GM18519 (cell line): ENCODE measurements at regions not wholly inside any gene's neighbourhood (a gene's known extent, or its start where the extent isn't known, plus 50 kb on each side); places are given as distances from the start of the nearest gene placed in this dataset.
"Not testable (repeated sequence)": the region's sequence is repeated elsewhere in the genome, so short reads cannot be mapped to it uniquely, and the experiment has no call there.

Source experiments
- ATAC-seq: cut with Tn5 transposase; IDR thresholded peaks from one replicate; pipeline ENCODE4 v1.9.1; 2021; ENCODE audit warnings: mild to moderate bottlenecking, moderate library complexity; ENCODE audit not compliant: unreplicated experiment, low FRiP score

DNA sequence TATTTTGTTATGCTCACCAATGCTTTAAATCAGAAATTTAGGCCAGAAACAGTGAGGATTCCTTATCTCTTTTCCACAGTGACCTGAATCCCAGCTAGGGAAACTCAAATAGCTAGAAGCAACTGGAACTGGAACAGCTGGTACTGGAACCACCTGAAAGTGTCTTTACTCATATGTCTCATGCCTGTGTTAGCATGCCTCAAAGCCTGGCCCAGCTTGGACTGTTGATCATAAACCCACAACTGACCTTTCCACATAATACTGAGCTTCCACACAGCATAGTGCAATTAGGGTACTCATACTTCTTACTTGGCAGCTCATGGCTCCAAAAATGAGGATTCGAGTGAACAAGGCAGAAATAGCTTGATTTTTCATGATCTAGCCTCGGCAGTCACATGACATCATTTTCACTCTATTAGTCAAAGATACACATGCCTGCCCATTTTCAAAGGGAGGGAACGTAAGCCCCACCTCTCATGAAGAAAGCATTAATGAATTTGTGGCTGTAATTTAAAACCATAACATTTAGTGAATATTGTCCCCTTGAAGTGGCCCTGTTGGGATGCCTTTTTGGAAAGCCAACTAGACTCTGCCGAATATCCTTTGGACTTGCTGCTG, 80.8 kb upstream of the ACSL1 start:
- ATAC-seq = no peak

DNA sequence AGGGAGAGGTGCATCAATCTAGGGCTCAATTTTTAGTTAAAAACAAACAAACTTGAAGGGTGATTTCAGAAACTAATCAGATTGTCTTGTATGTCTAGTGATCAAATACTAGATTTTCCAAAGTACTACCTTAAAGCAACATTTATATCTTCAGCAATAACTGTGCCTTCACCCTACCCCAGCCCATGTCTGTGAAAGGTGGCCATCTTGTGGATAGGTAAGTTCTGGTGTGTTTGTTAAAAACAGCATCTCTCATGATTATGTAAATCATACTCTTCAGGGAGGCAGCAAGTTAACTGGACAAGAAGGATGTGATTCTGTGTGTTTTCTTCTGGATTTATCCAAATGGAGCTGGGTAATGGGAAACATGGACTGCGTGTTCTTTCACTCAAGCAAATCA, 81.4 kb upstream of the ACSL1 start:
- ATAC-seq = no peak

DNA sequence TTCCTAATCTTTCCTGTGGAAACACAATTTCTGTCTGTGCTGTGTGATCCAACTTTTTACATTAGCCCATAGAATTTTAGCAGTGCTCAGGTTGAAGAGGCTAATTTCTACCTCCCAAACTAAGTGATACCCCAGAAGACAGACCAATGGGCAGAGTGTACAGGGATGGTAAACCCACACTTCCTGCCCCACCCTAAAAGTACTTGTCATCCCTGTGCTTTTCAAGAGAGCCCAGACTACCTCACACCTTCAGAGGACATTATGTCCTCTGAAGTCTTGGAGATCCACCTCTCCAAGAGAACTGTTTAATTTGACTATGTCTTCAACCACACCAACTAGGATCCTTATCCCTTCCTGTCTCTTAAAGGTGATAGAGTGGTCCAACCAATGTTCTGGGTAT, 82.0 kb upstream of the ACSL1 start:
- no peak for ATAC-seq

DNA sequence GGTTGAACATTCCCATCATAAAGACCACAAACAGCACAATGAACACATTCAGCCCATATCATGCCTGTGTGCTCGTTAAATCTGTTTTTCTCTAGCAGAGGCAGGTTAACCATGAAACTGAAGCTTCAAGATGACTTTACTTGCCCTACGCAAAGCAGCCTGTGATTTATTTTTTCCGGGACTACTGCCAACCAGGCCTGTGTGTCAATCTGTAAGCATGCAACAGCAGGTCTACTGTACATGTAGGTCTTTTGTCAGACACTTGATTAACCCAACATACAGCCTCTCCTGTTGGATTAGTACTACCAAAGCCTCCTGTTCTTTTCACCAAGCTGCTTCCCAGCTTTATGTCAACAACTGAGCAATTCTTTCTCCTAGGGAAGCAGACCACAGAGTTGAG, 85.5 kb upstream of the ACSL1 start:
- no peak for ATAC-seq

DNA sequence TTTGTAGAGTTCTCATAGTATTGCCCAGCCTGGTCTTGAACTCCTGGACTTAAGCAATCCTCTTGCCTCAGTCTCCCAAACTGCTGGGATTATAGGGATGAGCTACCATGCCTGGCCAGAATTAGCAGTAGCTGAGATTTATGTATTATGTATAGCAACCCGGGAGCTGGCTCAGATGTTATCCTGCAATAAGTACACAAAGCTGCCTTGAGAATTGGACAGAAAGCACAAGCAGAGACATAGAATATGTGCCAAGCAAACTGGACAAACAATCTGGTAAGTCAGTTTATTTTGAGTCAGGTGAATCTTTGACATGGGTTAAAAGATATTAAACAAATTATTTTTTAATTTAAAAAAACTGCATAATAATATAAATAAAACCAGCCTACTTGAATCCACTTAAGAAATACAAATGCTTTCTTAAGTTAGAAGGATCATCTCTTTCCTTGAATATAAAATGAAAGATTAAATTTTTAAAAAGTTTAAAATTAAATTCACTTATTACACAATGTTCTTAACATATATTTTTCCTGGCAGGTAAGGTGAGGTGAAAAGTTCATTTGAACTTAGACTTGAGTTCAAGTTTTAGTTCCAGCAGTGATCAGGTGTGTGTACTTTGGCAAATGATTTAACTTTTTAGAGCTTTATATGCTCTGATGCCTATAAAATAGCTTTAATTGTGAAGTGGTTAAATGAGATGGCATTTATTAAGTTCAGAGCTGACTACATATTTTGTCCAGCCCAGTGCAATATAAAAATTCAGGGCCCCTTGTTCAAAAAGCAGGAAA, 87.8 kb upstream of the ACSL1 start:
- ATAC-seq = no peak

DNA sequence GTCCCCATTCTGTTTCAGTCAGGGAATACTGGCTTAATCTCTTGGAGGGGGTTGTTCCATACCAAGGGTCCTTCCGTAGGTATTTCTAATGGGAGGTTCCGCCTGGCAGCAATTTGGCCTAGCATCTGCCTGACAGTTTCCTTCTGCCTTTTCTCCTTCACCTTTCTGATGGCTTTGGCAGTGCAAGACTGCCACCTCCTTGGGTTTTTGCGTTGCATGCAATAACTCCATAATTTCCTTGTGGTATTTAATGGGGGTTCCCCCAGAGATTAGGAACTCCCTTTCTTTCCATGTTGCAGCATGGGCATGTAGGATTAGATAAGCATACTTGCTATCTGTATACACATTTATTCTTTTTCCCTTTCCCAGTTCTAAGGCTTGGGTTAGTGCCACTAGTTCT, 93.0 kb upstream of the ACSL1 start:
- ATAC-seq = not testable (repeated sequence)

DNA sequence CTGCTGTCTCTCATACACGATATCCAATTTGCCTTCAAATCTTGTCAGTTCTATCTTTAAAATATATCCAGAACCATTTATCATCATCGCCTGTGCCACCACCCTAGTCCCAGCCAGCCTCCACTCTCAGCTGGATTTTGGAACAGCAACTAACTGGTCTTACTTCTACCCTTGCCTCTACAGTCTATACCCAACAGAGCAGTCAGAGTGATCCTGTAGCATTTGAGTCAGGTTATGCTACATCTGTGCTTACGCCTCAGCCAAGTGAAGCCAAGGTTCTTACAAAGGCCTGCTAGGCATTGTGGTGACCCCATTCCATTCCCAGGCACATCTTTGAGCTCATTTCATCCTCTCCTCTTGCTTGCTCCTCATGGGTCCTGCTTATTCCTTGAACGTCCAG, 95.7 kb upstream of the ACSL1 start:
- no peak for ATAC-seq

DNA sequence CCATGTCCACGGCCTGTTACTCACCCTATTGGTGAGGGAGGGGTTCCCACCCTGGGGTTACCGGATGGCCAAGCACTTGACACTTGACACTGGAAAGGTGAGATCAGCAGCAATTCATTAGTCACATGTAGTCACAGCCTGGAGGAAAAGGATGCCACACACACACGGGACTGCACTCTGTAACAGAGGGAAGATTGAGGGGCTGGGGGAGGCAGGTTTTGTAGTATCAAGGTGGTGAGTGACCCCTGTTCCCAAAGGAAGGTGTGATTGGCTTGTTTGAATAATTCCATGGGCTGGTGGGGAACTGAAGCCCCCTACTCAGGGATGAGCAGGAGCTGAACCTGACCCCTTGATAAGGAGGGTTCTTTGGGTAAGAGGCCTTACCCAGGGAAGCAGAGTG, 96.0 kb upstream of the HELT start:
- ATAC-seq = no peak

DNA sequence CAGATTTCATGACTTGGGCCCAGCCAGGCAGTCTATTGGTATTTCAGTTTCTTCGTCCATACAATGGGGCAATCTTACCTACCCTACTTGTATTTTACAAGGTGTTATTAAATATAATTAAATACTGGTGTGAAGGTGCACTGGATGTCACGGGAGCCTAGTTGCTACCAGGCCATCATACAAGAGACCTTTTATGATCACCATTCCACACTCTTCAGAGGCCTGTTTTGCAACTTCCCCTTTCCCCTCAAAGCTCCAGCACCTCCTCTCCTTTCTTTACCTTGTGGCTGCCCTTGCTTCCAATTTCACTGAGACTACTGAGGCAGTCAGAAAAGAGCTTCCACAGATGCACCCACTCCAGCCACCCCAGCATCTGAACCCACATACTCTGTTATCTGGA, 93.8 kb upstream of the HELT start:
- ATAC-seq = no peak

DNA sequence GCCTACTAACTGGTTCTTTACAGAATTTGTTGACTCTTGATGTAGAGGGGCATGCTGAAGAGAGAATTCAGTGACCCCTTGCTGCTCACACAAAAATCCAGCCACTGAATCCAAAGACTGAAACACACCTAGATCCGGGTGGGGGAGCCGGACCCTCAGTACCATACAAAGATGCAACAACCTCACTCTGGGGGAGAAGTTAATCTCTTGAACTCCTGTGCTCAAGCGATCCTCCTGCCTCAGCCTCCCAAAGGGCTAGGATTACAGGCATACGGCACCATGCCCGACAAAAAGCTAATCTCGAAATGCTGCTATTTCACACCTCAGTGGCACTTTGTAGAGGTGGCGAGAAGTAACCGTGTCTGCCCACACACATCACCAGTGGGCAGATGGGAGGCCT, 88.8 kb upstream of the HELT start:
- no peak for ATAC-seq

DNA sequence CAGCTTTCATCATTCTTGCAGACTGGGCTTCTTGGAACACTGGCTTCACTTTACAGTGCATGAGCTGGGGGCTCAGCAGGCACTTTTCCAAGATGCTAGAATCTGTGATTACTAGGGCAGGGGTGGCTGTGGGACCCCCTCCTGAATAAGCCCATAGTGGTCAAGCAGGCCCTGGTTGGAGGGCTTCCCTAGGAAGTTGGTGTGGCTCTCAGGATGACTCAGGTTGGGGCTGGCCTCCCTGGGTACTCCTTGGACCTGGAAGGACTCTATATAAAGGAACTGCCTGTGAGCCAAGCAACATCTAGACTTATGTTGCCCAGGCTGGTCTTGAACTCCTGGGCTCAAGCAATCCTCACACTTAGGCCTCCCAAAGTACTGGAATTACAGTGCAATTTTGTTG, 88.3 kb upstream of the HELT start:
- no peak for ATAC-seq

DNA sequence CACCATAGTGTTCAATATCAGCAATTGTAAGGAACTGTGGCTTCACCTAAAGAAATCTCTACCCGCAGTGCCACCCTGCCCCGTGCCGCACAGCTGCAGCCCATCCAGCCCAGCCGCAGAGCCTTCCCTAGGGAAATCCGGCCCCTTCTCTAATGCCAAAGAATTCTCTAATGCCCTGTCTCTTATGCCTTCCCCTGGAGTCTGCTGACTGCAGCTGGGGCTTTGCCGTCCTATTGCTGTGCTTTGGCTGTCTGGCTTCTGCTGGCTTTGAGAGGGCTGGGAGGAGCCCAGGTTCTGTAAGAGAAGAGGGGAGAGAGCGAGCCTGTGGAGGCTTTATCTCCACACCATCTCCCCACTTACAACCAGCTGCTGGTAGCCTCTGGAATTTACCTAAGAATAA, 85.9 kb upstream of the HELT start:
- no peak for ATAC-seq

DNA sequence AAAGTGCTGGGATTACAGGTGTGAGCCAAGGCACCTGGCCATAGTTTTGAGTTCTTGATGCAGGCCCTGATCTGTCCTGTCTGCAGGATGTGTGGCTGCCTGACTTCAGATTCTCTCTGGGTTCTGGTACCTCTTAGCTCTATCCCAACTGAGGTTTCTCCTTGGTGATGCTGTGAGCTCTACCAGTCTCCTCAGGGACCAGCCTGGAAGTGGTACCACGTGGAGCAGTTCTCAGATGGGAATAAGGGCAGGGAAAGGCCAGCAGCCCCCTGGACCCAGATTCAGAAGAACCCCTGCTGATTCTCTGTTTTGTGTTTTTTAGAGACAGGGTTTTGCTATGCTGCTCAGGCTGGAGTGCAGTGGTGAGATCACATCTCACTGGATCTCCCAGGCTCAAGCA, 85.0 kb upstream of the HELT start:
- ATAC-seq = no peak

DNA sequence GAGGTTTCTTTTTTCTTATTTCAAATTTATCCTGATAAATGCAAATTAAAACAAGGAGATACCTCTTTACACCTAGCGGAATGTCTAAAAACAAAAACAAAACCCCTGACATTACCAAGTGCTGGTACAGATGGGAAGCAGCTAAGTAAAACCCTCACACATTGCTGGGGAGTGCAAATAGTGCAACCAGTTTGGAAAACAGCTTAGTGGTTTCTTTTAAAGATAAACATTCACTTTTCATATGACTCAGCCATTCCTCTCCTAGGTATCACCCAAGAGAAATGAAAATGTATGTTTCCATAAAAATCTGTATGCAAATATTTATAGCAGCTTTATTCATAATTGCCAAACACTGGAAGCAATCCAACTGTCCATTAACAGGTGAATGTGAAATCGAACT, 84.1 kb upstream of the HELT start:
- ATAC-seq = no peak

DNA sequence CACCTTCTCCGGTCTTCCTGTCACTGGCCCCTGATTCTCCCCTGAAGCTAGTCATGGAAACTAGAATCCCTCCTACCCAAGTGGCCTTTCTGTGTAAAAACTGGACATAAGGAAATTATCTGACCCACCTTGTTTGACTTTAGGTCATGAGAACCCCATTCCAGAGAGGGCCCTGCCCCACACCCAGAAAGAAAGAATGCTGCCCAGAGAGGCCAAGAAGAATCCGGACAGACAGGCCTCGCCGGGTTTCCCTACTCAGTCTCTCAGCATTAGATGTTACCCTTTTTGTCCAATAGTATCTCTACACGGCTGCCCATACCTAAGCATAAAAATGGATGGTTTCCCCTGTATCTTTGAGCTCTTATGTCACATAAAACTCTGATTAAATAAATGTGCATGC, 83.3 kb upstream of the HELT start:
- ATAC-seq = no peak

DNA sequence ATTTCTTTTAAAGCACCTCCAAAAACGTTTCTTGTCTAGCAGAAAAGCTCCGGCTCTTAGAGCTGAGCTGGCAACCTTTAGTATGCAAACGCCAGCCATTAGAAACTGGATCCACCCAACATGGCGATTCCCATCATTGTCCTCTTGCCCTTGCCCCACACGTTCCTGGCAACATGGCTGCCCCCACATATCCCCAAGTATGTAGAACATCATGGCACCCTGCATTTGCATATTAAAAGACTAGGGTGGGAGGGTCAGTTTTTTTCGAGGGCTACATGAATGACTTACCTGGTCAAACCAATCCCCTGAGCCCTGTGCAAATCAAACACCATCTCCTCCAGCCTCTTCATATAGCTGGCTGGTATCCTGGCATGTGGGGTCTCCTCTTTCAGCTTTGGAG, 82.2 kb upstream of the HELT start:
- ATAC-seq = no peak

DNA sequence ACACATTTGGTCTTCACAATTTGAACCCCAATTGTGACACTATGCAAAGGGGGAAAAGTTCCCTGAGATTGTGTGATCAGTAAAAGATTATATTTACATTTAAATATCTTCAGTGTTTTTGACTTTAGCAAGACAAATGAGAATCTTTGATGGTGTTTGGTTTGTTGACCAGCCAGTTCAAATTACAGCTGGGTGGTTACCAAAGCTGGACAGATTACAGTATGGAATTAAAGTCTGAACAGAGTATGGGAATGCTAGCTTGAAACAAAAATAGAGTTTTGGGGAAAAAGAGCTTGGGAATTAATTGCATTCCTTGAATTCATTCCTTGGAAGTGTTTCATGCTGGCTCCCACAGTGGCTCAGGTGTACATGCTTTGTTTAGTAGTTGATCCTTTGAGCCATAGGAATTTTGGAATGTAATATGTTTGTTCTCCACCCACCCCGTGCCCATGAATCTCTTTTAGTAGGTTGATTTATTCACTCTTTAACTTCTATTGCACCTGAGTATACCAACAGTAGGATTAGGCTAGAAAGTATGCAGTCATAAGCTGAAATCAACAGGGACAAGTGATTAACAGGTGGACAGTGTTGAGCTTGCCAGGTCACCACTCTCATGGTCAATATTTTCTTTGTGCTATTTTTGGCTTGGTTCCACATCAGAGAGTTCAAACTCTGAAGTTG, 81.1 kb upstream of the HELT start:
- ATAC-seq = no peak

DNA sequence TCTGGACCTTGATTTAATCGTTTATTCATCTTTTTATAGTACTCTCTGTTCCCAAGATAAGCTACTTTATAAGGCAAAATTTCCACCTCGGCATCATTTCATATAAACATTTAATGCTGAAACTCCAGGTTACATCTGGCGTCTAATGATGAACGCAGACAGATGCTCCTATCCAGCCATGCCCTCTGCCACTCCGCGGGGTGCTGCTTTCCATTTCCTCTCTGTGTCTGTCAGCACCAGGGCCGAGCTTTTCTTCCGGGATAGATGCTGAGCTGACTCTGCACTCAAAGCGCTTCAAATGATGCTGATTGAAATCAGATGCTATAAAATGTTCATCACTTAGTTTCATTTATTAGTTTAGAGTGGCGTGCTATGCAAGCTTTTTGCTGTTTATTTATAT, 80.5 kb upstream of the HELT start:
- no peak for ATAC-seq

DNA sequence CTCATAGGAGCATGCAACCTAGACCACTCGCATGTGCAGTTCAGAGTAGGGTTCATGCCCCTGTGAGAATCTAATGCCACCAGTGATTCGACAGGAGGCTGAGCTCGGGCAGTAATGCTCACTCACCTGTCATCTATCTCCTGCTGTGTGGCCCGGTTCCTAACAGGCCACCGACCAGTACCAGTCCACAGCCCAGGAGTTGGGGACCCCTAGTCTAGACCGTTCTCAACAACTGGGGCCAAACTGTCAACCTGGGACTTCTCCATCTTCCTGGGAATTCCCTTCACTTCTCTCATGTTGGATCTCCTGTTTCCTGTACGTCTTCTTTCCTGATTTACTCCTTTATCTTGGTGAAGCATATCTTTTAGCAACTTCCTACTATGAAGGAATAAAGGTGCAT, 79.4 kb upstream of the HELT start:
- ATAC-seq = no peak

DNA sequence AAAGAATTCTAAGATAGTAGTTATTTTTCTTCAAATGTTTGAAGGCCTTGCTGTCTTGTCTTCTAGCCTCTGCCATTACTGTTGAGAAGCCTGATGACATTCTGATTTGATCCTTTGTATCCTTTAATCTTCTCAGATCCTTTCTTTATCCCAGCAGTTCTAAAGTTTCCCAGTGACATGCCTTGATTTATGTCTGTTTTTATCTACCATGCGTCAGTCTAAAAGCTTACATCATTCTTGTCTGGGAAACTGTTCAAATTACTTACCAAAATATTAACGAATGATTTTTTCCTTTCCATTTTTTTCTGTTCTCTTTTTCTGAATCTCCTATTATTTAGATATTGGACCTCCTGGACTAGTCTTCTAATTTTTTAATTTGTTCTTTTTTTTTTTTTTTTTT, 78.3 kb upstream of the HELT start:
- ATAC-seq = no peak

DNA sequence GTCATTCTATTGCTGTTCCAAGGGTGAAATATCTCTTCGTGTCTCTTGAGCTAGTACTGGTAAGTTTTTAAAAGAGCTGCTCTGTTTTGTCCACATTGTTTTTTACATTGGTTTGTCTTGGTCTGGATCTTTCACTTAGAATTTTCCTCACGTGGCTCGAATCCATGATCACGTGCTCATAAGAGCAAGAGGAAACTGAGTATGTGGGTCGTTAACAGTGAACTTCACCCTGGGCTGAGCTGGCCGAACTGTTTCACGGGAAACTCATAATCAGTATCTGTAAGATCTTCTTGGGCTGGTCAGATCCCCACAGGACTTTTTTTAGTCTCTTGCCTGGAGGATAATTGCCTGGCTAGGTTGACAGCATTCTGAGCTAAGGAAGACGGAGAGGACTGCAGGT, 77.8 kb upstream of the HELT start:
- ATAC-seq = no peak
